ENCODE measurements at regions not wholly inside any gene's neighbourhood (a gene's known extent, or its start where the extent isn't known, plus 50 kb on each side); places are given as distances from the start of the nearest gene placed in this dataset.
A peak's percentile ranks its signal among the peaks of the same experiment; 100 is the strongest.
"Not testable (repeated sequence)": the region's sequence is repeated elsewhere in the genome, so short reads cannot be mapped to it uniquely, and the experiment has no call there.

DNA sequence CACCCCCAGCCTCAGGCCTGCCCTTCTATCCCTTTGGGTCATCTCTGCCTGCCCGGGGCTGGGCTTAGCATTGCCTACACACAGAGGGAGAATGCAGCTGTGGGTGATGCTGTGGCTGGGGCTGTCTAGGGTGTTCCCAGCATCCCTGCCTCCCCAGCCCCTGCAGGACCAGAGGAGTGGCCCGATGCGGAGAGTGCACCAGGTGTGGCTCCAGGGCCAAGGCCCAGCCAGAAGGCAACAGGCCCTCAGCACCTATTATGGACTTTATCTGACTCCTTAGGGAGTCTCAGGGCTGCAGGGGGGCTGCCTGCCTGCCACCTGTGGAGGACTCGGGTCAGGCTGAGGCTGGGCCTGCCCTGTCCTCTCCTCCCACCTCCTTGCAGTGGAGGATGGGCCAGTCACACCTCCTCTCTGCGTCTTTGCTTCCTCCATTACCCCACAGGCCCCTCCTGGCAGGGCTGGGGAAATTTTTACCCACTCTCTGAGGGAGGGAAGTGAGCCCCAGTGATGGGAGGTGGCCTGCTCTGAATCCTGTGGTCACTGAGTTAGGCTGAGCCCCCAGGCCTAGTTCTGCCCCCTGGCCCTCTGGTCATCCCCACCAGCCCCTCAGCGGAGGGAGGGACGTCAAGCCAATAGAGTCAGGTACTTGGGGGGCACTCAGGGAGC, 92.9 kb upstream of the PCBD1 start:
- Histone ChIP-seq H3K9me3 (no peaks in the 10 kb centered on the region), H3K36me3 (no peaks in the 10 kb centered on the region), H3K27me3 (no peaks in the 10 kb centered on the region), H3K4me3 (no peak overlapping the region)
- DNase-seq: no peak

DNA sequence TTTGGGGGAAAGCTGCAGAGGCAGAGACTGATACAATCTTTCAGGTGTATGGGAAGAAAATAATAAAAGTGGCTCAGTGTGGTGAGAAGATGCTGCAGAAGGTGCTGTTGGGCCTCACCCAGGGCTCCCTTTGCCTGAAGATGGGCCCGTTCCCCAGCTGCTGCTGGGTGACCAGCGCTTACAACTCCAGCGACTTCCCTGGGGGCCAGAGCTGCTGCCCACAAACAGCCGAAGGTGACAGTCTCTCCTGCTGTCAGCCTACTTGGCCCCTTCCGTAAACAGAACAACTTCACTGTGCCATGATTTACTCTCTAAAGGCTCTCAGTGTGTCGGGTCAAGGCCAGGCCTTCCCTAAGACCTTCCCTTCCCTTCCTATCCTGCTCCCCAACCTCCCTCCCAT, 93.6 kb upstream of the PCBD1 start:
- DNase-seq: no peak

GRCh38 chr10:70982443-70982842, 94.1 kb upstream of the PCBD1 start:
- Histone ChIP-seq H3K36me3 (no peaks in the 10 kb centered on the region), H3K9me3 (no peaks in the 10 kb centered on the region), H3K4me3 (no peak overlapping the region), H3K27me3 (no peaks in the 10 kb centered on the region)
- no peak for DNase-seq

More for the DNA sequence above, 93.6 kb upstream of the PCBD1 start:
- Histone ChIP-seq H3K36me3 (no peaks in the 10 kb centered on the region), H3K9me3 (no peaks in the 10 kb centered on the region), H3K4me3 (no peak overlapping the region), H3K27me3 (no peaks in the 10 kb centered on the region)

DNA sequence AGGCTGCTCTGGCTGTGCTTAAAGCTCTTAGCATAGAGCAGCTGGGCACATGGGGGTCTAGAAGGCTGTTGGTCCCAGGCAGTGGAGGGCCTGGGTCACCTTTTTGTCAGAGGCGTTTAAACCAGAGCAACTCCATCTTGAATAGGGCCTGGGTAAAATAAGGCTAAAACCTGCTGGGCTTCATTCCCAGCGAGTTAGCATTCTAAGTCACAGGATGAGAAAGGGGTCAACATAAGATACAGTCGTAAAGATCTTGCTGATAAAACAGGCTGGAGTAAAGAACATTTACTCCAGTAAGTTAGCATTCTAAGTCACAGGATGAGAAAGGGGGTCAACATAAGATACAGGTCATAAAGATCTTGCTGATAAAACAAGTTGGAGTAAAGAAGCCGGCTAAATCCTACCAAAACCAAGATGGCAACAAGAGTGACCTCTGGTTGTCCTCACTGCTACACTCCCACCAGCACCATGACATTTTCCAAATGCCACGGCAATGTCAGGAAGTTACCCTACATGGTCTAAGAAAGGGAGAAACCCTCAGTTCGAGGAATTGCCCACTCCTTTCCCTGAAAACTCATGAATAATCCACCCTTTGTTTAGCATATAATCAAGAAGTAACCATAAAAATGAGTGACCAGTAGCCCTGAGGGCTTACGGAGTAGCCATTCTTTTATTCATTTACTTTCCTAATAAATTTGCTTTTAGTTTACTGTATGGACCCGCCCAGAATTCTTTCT, 96.8 kb upstream of the PCBD1 start:
- Histone ChIP-seq H3K4me3 (no peak overlapping the region), H3K9me3 (no peaks in the 10 kb centered on the region), H3K36me3 (no peaks in the 10 kb centered on the region), H3K27me3 (no peaks in the 10 kb centered on the region)
- DNase-seq: no peak

GRCh38 chr10:70985824-70986622, 97.7 kb upstream of the PCBD1 start:
- no peaks in the 10 kb centered on the region for H3K27me3 ChIP-seq
- DNase-seq: no peak
- H3K4me3 ChIP-seq: no peak overlapping the region
- no peaks in the 10 kb centered on the region for H3K9me3 ChIP-seq
- H3K36me3 ChIP-seq: no peaks in the 10 kb centered on the region

DNA sequence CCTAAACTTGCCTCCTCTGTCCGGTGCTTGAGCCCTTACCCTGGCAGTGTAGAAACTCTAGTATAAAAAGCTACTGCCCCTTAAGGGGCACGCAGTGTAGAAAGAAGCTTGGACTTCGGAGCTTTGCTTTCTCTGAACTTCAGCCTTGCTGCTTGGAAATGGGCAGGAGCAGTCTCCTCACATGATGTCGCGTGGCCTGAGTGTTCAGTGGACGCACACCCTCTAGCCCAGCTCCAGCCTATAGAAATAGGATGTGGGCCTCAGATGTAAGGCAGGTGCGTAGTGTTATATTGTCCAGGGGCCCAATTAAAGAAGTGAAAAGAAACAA, 98.2 kb upstream of the PCBD1 start:
- Histone ChIP-seq H3K9me3 (no peaks in the 10 kb centered on the region), H3K27me3 (no peaks in the 10 kb centered on the region), H3K36me3 (no peaks in the 10 kb centered on the region), H3K4me3 (no peak overlapping the region)
- DNase-seq: no peak

- no peaks in the 10 kb centered on the region for H3K27me3 ChIP-seq
- no peak for DNase-seq
- H3K9me3 ChIP-seq: no peaks in the 10 kb centered on the region
- H3K36me3 ChIP-seq: no peaks in the 10 kb centered on the region
- no peak overlapping the region for H3K4me3 ChIP-seq
These were observed 99.2 kb upstream of the PCBD1 start for GRCh38 chr10:70987396-70988130.

GRCh38 chr10:70990156-70990555, 101.8 kb upstream of the PCBD1 start:
- not testable (repeated sequence) for DNase-seq, H3K36me3 ChIP-seq, H3K27me3 ChIP-seq, H3K9me3 ChIP-seq, H3K4me3 ChIP-seq

GRCh38 chr10:70990681-70991080, 102.3 kb upstream of the PCBD1 start:
- Histone ChIP-seq H3K4me3 (no peak overlapping the region), H3K9me3 (no peaks in the 10 kb centered on the region), H3K36me3 (no peaks in the 10 kb centered on the region), H3K27me3 (no peaks in the 10 kb centered on the region)
- DNase-seq: no peak

GRCh38 chr10:70991140-70992124, 103.1 kb upstream of the PCBD1 start:
- no peak for DNase-seq
- H3K9me3 ChIP-seq: no peaks in the 10 kb centered on the region
- H3K4me3 ChIP-seq: no peak overlapping the region
- no peaks in the 10 kb centered on the region for H3K36me3 ChIP-seq
- no peaks in the 10 kb centered on the region for H3K27me3 ChIP-seq

- H3K4me3 ChIP-seq: no peak overlapping the region
- H3K27me3 ChIP-seq: no peaks in the 10 kb centered on the region
- no peaks in the 10 kb centered on the region for H3K36me3 ChIP-seq
- no peaks in the 10 kb centered on the region for H3K9me3 ChIP-seq
- no peak for DNase-seq
These were observed 104.1 kb upstream of the PCBD1 start for GRCh38 chr10:70992436-70992835.

DNA sequence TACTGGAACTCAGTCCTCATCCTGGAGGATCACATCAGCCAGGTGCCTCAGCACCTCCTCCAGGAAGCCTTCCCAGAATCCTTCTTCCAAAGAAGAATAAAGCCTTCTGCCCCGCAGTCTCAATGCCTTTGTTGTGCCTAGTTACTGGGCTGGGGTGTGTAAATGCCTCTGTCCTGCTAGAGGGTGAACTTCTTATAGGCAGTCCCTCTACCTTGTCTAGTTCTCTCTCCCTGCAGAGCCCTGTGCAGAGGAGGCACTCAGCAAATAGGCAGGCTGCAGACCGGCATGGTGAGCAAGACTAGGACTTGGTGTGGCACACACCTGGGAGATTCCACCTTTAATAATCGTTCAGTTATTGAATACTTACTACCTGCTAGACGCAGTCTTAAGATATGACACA, 104.7 kb upstream of the PCBD1 start:
- no peak for DNase-seq
- Histone ChIP-seq H3K36me3 (no peaks in the 10 kb centered on the region), H3K27me3 (no peaks in the 10 kb centered on the region)

DNA sequence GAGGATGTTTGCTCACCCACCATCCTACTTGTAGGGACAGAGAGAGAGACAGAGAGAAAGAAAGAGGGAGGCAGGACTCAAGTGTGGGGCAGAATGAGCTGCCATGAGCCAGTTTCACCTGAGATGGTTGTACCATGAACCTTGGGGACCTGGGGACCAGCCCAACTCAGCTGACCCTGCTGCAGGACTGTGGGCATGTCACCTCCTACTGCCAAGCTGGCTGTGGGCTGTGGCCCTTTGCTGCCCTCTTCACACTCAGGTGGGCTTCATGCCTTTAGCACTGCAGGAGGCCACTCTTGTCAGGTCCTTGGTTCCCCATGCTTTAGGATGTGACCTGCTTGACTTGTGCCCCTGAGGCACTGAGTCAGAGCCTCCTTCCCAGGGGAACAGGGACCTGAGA, 108.2 kb upstream of the PCBD1 start:
- no peak for DNase-seq
- Histone ChIP-seq H3K36me3 (no peaks in the 10 kb centered on the region), H3K9me3 (no peaks in the 10 kb centered on the region), H3K27me3 (no peaks in the 10 kb centered on the region), H3K4me3 (no peak overlapping the region)

More for the DNA sequence above, 104.7 kb upstream of the PCBD1 start:
- Histone ChIP-seq H3K4me3 (no peak overlapping the region), H3K9me3 (no peaks in the 10 kb centered on the region)

DNA sequence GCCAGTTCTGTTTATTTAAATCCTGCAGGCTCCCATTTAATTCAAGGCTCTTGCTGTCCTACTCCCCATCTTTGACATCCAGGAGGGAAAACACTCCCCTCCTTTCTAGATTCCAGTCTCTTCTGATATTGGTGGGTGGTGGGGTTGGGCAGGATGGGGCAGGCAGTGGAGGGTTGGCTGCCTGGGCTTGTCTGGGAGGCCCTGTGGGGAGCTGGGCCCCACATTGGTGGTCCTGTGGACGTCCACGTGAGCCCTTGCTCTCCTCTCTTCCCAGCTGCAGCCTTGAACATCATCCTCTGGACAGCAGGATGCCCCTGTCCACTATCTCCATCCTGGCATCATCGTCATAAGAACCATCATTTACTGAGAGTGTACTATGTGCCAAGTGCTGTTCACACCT, 108.9 kb upstream of the PCBD1 start:
- Histone ChIP-seq H3K27me3 (no peaks in the 10 kb centered on the region), H3K4me3 (no peak overlapping the region), H3K36me3 (no peaks in the 10 kb centered on the region), H3K9me3 (no peaks in the 10 kb centered on the region)
- DNase-seq: no peak

- no peak for DNase-seq
- Histone ChIP-seq H3K27me3 (no peaks in the 10 kb centered on the region), H3K4me3 (no peak overlapping the region), H3K36me3 (no peaks in the 10 kb centered on the region), H3K9me3 (no peaks in the 10 kb centered on the region)
These were observed 109.7 kb upstream of the PCBD1 start for GRCh38 chr10:70998086-70998485.

DNA sequence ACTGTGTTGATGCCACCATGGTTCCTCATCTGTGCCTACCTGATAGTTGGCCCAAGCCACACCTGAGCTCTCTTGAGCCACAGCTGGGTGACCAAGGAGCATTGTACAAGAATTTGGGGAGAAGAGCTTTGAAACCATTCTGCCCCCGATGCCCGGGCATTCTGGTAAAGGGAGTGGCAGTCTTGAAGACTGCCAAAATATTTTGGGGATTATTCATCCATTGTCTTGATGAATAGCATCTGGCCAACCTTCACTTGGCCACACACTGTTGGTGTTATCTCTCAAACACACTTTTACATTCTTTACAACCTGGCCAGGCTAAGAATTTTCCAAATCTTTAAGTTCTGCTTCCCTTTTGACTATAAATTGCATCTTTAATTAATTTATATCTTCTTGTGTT, 113.1 kb upstream of the PCBD1 start:
- Histone ChIP-seq H3K36me3 (no peaks in the 10 kb centered on the region), H3K4me3 (no peak overlapping the region), H3K9me3 (no peaks in the 10 kb centered on the region), H3K27me3 (no peaks in the 10 kb centered on the region)
- peak; percentile 19 for DNase-seq
